Upper lobe of left lung (tissue), 6 donors: ENCODE measurements at regions not wholly inside any gene's neighbourhood (a gene's known extent, or its start where the extent isn't known, plus 50 kb on each side); places are given as distances from the start of the nearest gene placed in this dataset.
A peak's percentile ranks its signal among the peaks of the same experiment; 100 is the strongest.
"Not testable (repeated sequence)": the region's sequence is repeated elsewhere in the genome, so short reads cannot be mapped to it uniquely, and the experiment has no call there.

Experiments used
- ATAC-seq, 2 donors: fragments of 200-7000 bp; cut with Tn5 transposase; one replicate each; pipeline ENCODE4 v1.9.1; 2022; ENCODE audit warnings: mild to moderate bottlenecking in 2 of 2, moderate library complexity in 2 of 2; ENCODE audit not compliant: low FRiP score in 2 of 2
- DNase-seq, 2 donors: peaks; one replicate each; pipeline ENCODE4 v3.0.0-alpha.2; 2019 to 2020
- H3K27ac ChIP-seq, 4 donors: fragments of 200-600 bp; sonication (generic); one replicate each; pipeline ENCODE4 v1.5.1; 2016 to 2019
- H3K27me3 ChIP-seq, 4 donors: fragments of 200-600 bp; sonication (generic); one replicate each; pipeline ENCODE4 v1.5.1; 2017 to 2019
- H3K36me3 ChIP-seq, 4 donors: fragments of 200-600 bp; sonication (generic); one replicate each; pipeline ENCODE4 v1.5.1; 2016 to 2019
- H3K4me1 ChIP-seq, 4 donors: fragments of 200-600 bp; sonication (generic); one replicate each; pipeline ENCODE4 v1.5.1; 2018 to 2019
- H3K4me3 ChIP-seq, 4 donors: fragments of 200-600 bp; sonication (generic); one replicate each; pipeline ENCODE4 v1.5.1; 2017 to 2019; ENCODE audit warnings: mild to moderate bottlenecking in 2 of 4, moderate library complexity in 1 of 4
- H3K9me3 ChIP-seq, 4 donors: fragments of 200-600 bp; sonication (generic); one replicate each; pipeline ENCODE4 v1.5.1; 2018 to 2019
- CTCF ChIP-seq, 6 experiments: fragments of 450-650 bp in 4 of 6; fragments of 200-600 bp in 2 of 6; sonication (generic) in 2 of 6; IDR thresholded peaks; one replicate each; pipeline ENCODE4 v1.5.1; 2016 to 2019; ENCODE audit warnings: antibody characterized with exemption in 6 of 6
- EP300 ChIP-seq, 4 donors: sonication (generic); formaldehyde crosslinking; IDR thresholded peaks; one replicate each; pipeline ENCODE4 v1.5.1; 2017; ENCODE audit warnings: antibody characterized with exemption in 4 of 4, control low read depth in 2 of 4
- POLR2A ChIP-seq, 4 donors: fragments of 450-650 bp; IDR thresholded peaks; one replicate each; pipeline ENCODE4 v1.5.1; 2016 to 2017; ENCODE audit warnings: antibody characterized with exemption in 4 of 4, mild to moderate bottlenecking in 2 of 4
- POLR2AphosphoS5 ChIP-seq, 2 donors: sonication (generic); formaldehyde crosslinking; IDR thresholded peaks; one replicate each; pipeline ENCODE4 v1.5.1; 2017; ENCODE audit warnings: antibody characterized with exemption in 2 of 2
- WGBS, 2 donors: methylation state at CpG; one replicate each; pipeline ENCODE4 v1.1.5; 2017 to 2018; 5-methylcytosine and 5-hydroxymethylcytosine counted together
- donor health status: DM: no; HTN: no; CAD: no; lungs with moderate emphysema.
- donor health status: DM: no; HTN: yes; CAD: no; lungs with severe emphysema.

- no peaks in the 10 kb centered on the region for H3K9me3 ChIP-seq
- no peak for TF ChIP-seq POLR2AphosphoS5 (IDR thresholded peaks at IDR 0.05)
- TF ChIP-seq CTCF (IDR thresholded peaks at IDR 0.05): no peak
- TF ChIP-seq EP300 (IDR thresholded peaks at IDR 0.05): no peak
- TF ChIP-seq POLR2A (IDR thresholded peaks at IDR 0.05): no peak
- no peak overlapping the region for H3K4me3 ChIP-seq
- no peaks in the 10 kb centered on the region for H3K36me3 ChIP-seq
- H3K4me1 ChIP-seq: no peaks in the 10 kb centered on the region
- H3K27me3 ChIP-seq: no peaks in the 10 kb centered on the region
- ATAC-seq: no peak
- WGBS, 2 donors: 39 to 52% methylated on average over 12 to 13 of the region's 13 CpGs
- H3K27ac ChIP-seq: no peak overlapping the region
- peak in 1 of 2 donors; percentile 31 for DNase-seq
These were observed 139.2 kb downstream of the SLITRK5 start for GRCh38 chr13:87810391-87810801.

GRCh38 chr13:87810920-87811344 lies 139.8 kb downstream of the SLITRK5 start:
- 87 to 89% methylated on average over 14 of the region's 14 CpGs for WGBS, 2 donors
- Histone ChIP-seq H3K4me1 (no peaks in the 10 kb centered on the region), H3K27me3 (no peaks in the 10 kb centered on the region), H3K9me3 (no peaks in the 10 kb centered on the region), H3K36me3 (no peaks in the 10 kb centered on the region), H3K4me3 (no peak overlapping the region), H3K27ac (no peak overlapping the region)
- TF ChIP-seq POLR2A (IDR thresholded peaks at IDR 0.05): no peak
- TF ChIP-seq EP300 (IDR thresholded peaks at IDR 0.05): no peak
- TF ChIP-seq POLR2AphosphoS5 (IDR thresholded peaks at IDR 0.05): no peak
- TF ChIP-seq CTCF (IDR thresholded peaks at IDR 0.05): no peak
- DNase-seq (peak in 1 of 2 donors; percentile 33), ATAC-seq (no peak)

- Histone ChIP-seq H3K27ac (no peak overlapping the region), H3K4me1 (no peaks in the 10 kb centered on the region), H3K27me3 (no peaks in the 10 kb centered on the region), H3K36me3 (no peaks in the 10 kb centered on the region), H3K4me3 (no peak overlapping the region), H3K9me3 (no peaks in the 10 kb centered on the region)
- no peak for DNase-seq
- WGBS, 2 donors: 46 to 55% methylated on average over 3 of the region's 3 CpGs
- no peak for ATAC-seq
- TF ChIP-seq POLR2AphosphoS5 (IDR thresholded peaks at IDR 0.05) (no peak), CTCF (IDR thresholded peaks at IDR 0.05) (no peak), POLR2A (IDR thresholded peaks at IDR 0.05) (no peak), EP300 (IDR thresholded peaks at IDR 0.05) (no peak)
These were observed 143.2 kb downstream of the SLITRK5 start for GRCh38 chr13:87814403-87814802.

GRCh38 chr13:87820241-87820640 lies 149.1 kb downstream of the SLITRK5 start:
- no peaks in the 10 kb centered on the region for H3K36me3 ChIP-seq
- TF ChIP-seq POLR2AphosphoS5 (IDR thresholded peaks at IDR 0.05): no peak
- no peak for TF ChIP-seq EP300 (IDR thresholded peaks at IDR 0.05)
- no peak for TF ChIP-seq POLR2A (IDR thresholded peaks at IDR 0.05)
- TF ChIP-seq CTCF (IDR thresholded peaks at IDR 0.05): no peak
- no peaks in the 10 kb centered on the region for H3K4me1 ChIP-seq
- no peaks in the 10 kb centered on the region for H3K9me3 ChIP-seq
- H3K27ac ChIP-seq: no peak overlapping the region
- ATAC-seq: no peak
- no peak overlapping the region for H3K4me3 ChIP-seq
- DNase-seq: no peak
- no peaks in the 10 kb centered on the region for H3K27me3 ChIP-seq
- 24 to 32% methylated on average over 1 of the region's 1 CpG for WGBS, 2 donors

GRCh38 chr13:87821512-87821911 lies 150.3 kb downstream of the SLITRK5 start:
- no peak for ATAC-seq
- TF ChIP-seq POLR2AphosphoS5 (IDR thresholded peaks at IDR 0.05) (no peak), POLR2A (IDR thresholded peaks at IDR 0.05) (no peak), CTCF (IDR thresholded peaks at IDR 0.05) (no peak), EP300 (IDR thresholded peaks at IDR 0.05) (no peak)
- Histone ChIP-seq H3K27me3 (no peaks in the 10 kb centered on the region), H3K9me3 (no peaks in the 10 kb centered on the region), H3K4me3 (no peak overlapping the region), H3K36me3 (no peaks in the 10 kb centered on the region), H3K4me1 (no peaks in the 10 kb centered on the region), H3K27ac (no peak overlapping the region)
- no peak for DNase-seq
- 79 to 85% methylated on average over 4 of the region's 4 CpGs for WGBS, 2 donors

GRCh38 chr13:87826301-87826700 lies 155.1 kb downstream of the SLITRK5 start:
- not testable (repeated sequence) for H3K9me3 ChIP-seq, H3K27ac ChIP-seq, DNase-seq, H3K27me3 ChIP-seq, H3K4me3 ChIP-seq, H3K36me3 ChIP-seq, ATAC-seq, H3K4me1 ChIP-seq
- WGBS, 2 donors: 62 to 78% methylated on average over 2 of the region's 2 CpGs
